PC-3 (cell line): ENCODE measurements at regions not wholly inside any gene's neighbourhood (a gene's known extent, or its start where the extent isn't known, plus 50 kb on each side); places are given as distances from the start of the nearest gene placed in this dataset.
A peak's percentile ranks its signal among the peaks of the same experiment; 100 is the strongest.

Experiments
- ATAC-seq: fragments of 200-7000 bp; cut with Tn5 transposase; 2 replicates; pipeline ENCODE4 v1.9.1; 2020; ENCODE audit warnings: mild to moderate bottlenecking, moderate library complexity
- BruUV-seq: library from RNA; stranded (reverse); fragments of 400-500 nt; replicated peaks from 2 replicates; lab custom pipeline; 2021; lab: Mats Ljungman, UMichigan
- CTCF ChIA-PET: fragments of 300-600 bp; sonication (Branson Sonifier 250); formaldehyde crosslinking; loops from one replicate; lab custom pipeline; 2022; ENCODE audit warnings: antibody characterized with exemption; lab: Charles Lee
- POLR2A ChIA-PET: fragments of 300-600 bp; sonication (Branson Sonifier 250); formaldehyde crosslinking; loops from one replicate; lab custom pipeline; 2022; ENCODE audit warnings: antibody characterized with exemption; ENCODE audit not compliant: unreplicated experiment; lab: Charles Lee
- DNase-seq: peaks from one replicate; pipeline ENCODE4 v3.0.0-alpha.2; 2015
- H2AFZ ChIP-seq: fragments of 300-600 bp; sonication (generic); 2 replicates; pipeline ENCODE4 v1.6.0; 2016; ENCODE audit warnings: antibody characterized with exemption, low read length
- H3F3A ChIP-seq: fragments of 300-600 bp; sonication (generic); one replicate; pipeline ENCODE4 v1.6.0; 2017; ENCODE audit warnings: antibody characterized with exemption, low read length, control low read depth, mild to moderate bottlenecking; ENCODE audit not compliant: unreplicated experiment
- H3K27ac ChIP-seq: fragments of 300-600 bp; sonication (generic); 2 replicates; pipeline ENCODE4 v1.5.1; 2016; ENCODE audit warnings: mild to moderate bottlenecking, low read length
- H3K27me3 ChIP-seq: fragments of 300-600 bp; sonication (generic); 2 replicates; pipeline ENCODE4 v1.6.1; 2016; ENCODE audit warnings: low read length, mixed read lengths
- H3K36me3 ChIP-seq: fragments of 300-600 bp; sonication (generic); 2 replicates; pipeline ENCODE4 v1.6.1; 2016; ENCODE audit warnings: low read depth, mixed run types, low read length, mixed read lengths
- H3K4me1 ChIP-seq: fragments of 300-600 bp; sonication (generic); 2 replicates; pipeline ENCODE4 v1.5.1; 2016; ENCODE audit warnings: low read length; ENCODE audit not compliant: insufficient read depth
- H3K4me2 ChIP-seq: fragments of 300-600 bp; sonication (generic); 2 replicates; pipeline ENCODE4 v1.6.0; 2016; ENCODE audit warnings: low read length
- H3K4me3 ChIP-seq: fragments of 300-600 bp; sonication (generic); 2 replicates; pipeline ENCODE4 v1.5.1; 2016; ENCODE audit warnings: mild to moderate bottlenecking, low read length, mixed read lengths
- H3K79me2 ChIP-seq: fragments of 300-600 bp; sonication (generic); 2 replicates; pipeline ENCODE4 v1.6.1; 2017; ENCODE audit warnings: low read length, mixed read lengths
- H3K9ac ChIP-seq: fragments of 300-600 bp; sonication (generic); 2 replicates; pipeline ENCODE4 v1.6.0; 2016; ENCODE audit warnings: mild to moderate bottlenecking, low read length
- H3K9me2 ChIP-seq: fragments of 300-600 bp; sonication (generic); replicated peaks from 2 replicates; pipeline ENCODE4 v1.6.1; 2016; ENCODE audit warnings: mixed run types, low read length, mixed read lengths
- H3K9me3 ChIP-seq: fragments of 300-600 bp; sonication (generic); 2 replicates; pipeline ENCODE4 v1.6.1; 2016; ENCODE audit warnings: low read length, mixed read lengths
- H4K20me1 ChIP-seq: fragments of 300-600 bp; sonication (generic); 2 replicates; pipeline ENCODE4 v1.6.1; 2016; ENCODE audit warnings: low read length, mixed read lengths
- CTCF ChIP-seq: fragments of 300-600 bp; sonication (generic); conservative IDR thresholded peaks from 2 replicates; pipeline ENCODE4 v1.5.1; 2017; ENCODE audit warnings: antibody characterized with exemption, low read depth, mild to moderate bottlenecking, low read length
- EZH2 ChIP-seq: fragments of 300-600 bp; sonication (generic); IDR thresholded peaks from one replicate; pipeline ENCODE4 v1.6.1; 2017; ENCODE audit warnings: antibody characterized with exemption, mild to moderate bottlenecking, low read length; ENCODE audit not compliant: unreplicated experiment
- EZH2phosphoT487 ChIP-seq: fragments of 300-600 bp; sonication (generic); IDR thresholded peaks from 2 replicates; pipeline ENCODE4 v1.6.1; 2018; ENCODE audit warnings: mild to moderate bottlenecking, antibody characterized with exemption, low read length, borderline replicate concordance
- intact Hi-C: fragments of 100-400 bp; cut with micrococcal nuclease; formaldehyde crosslinking; loops from 2 replicates; pipeline ENCODE4 v1.9.0; 2023

- no peak overlapping the region for H3K9ac ChIP-seq
Measured at GRCh38 chr12:83404521-83404920, 717.8 kb downstream of the TMTC2 start.

GRCh38 chr12:83390186-83390585 lies 703.5 kb downstream of the TMTC2 start:
- no peak for ATAC-seq
- no peaks in the 10 kb centered on the region for H3K36me3 ChIP-seq
- TF ChIP-seq EZH2, result no peak
- TF ChIP-seq EZH2phosphoT487, result no peak
- no peak for TF ChIP-seq CTCF

More at GRCh38 chr12:83404521-83404920, 717.8 kb downstream of the TMTC2 start:
- ATAC-seq (no peak), DNase-seq (no peak)
- no peaks in the 10 kb centered on the region for H3K9me3 ChIP-seq
- H2AFZ ChIP-seq, result no peak overlapping the region
- H3F3A ChIP-seq, result no peaks in the 10 kb centered on the region
- TF ChIP-seq EZH2, result no peak
- TF ChIP-seq CTCF, result no peak
- no peak for TF ChIP-seq EZH2phosphoT487
- no peak overlapping the region for H3K4me3 ChIP-seq
- no peaks in the 10 kb centered on the region for H3K27me3 ChIP-seq
- intact Hi-C loops, result no loop called here
- no peaks in the 10 kb centered on the region for H3K79me2 ChIP-seq
- no peaks in the 10 kb centered on the region for H4K20me1 ChIP-seq
- no peak overlapping the region for H3K4me2 ChIP-seq
- no peaks in the 10 kb centered on the region for H3K9me2 ChIP-seq
- no TSS peak for BruUV-seq
- ChIA-PET POLR2A (no interaction called here), CTCF (no interaction called here)
- no peak overlapping the region for H3K27ac ChIP-seq
- no peaks in the 10 kb centered on the region for H3K4me1 ChIP-seq
- no peaks in the 10 kb centered on the region for H3K36me3 ChIP-seq

DNA sequence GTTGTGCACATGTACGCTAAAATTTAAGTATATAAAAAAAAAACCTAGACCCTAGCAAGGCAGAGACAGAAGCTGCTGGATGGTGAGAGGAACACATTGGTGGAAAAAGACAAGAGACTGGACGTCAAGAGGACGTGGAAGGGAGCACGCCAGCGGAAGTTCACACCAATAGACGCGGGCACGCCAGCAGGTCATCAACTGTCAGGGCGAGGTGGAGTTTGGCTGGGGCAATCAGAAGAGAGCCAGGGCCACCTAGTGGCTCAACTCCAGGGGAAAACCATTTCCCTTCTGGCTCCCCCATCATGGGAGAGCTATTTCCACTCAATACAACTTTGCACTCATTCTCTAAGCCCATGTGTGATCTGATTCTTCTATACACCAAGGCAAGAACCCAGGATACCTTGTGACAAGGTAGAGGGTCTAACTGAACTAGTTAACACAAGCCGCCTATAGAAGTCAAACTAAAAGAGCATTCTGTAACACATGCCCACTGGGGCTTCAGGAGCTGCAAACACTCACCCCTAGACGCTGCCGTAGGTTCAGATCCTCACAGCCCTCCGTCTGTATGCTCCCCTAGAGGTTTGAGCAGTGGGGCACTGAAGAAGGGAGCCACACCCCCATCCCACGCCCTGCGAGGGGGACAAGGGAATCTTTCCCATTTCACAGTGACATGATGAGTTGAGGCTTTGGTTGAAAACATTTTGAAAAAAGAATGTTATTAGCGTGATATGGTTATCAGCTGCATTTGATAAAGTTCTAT lies 702.7 kb downstream of the TMTC2 start:
- ATAC-seq (no peak; the same call in 1 of the 2 replicates), DNase-seq (peak; percentile 41)
- intact Hi-C loops, result no loop called here
- H3K9me3 ChIP-seq, result no peaks in the 10 kb centered on the region
- H3K27me3 ChIP-seq, result no peaks in the 10 kb centered on the region
- H4K20me1 ChIP-seq, result no peaks in the 10 kb centered on the region
- TF ChIP-seq EZH2, result no peak
- TF ChIP-seq EZH2phosphoT487, result no peak
- peak; percentile 54 for TF ChIP-seq CTCF
- H3K79me2 ChIP-seq, result no peaks in the 10 kb centered on the region
- H3K9ac ChIP-seq, result no peak overlapping the region
- ChIA-PET POLR2A (no interaction called here), CTCF (no interaction called here)
- no peak overlapping the region for H3K4me2 ChIP-seq
- no peaks in the 10 kb centered on the region for H3K4me1 ChIP-seq
- no peaks in the 10 kb centered on the region for H3F3A ChIP-seq
- no peak overlapping the region for H2AFZ ChIP-seq
- no TSS peak for BruUV-seq
- H3K36me3 ChIP-seq, result no peaks in the 10 kb centered on the region
- H3K4me3 ChIP-seq, result no peak overlapping the region
- no peaks in the 10 kb centered on the region for H3K9me2 ChIP-seq
- H3K27ac ChIP-seq, result no peak overlapping the region

More at GRCh38 chr12:83390186-83390585, 703.5 kb downstream of the TMTC2 start:
- Histone ChIP-seq H3K4me1 (no peaks in the 10 kb centered on the region), H2AFZ (no peak overlapping the region), H3K79me2 (no peaks in the 10 kb centered on the region), H3K27me3 (no peaks in the 10 kb centered on the region), H3F3A (no peaks in the 10 kb centered on the region), H3K9me3 (no peaks in the 10 kb centered on the region), H3K4me2 (no peak overlapping the region), H3K4me3 (no peak overlapping the region), H3K9me2 (no peaks in the 10 kb centered on the region), H3K27ac (no peak overlapping the region), H3K9ac (no peak overlapping the region), H4K20me1 (no peaks in the 10 kb centered on the region)
- BruUV-seq, result no TSS peak
- intact Hi-C loops, result no loop called here
- ChIA-PET CTCF (interaction anchor here (0.6 kb wide), 1 partner anchor 1112 kb away, joined by 3 read pairs; no protein-coding TSS in a partner anchor), POLR2A (no interaction called here)
- no peak for DNase-seq
